A673 (cell line): ENCODE measurements at regions not wholly inside any gene's neighbourhood (a gene's known extent, or its start where the extent isn't known, plus 50 kb on each side); places are given as distances from the start of the nearest gene placed in this dataset.
A peak's percentile ranks its signal among the peaks of the same experiment; 100 is the strongest.

Experiments used
- BruUV-seq: library from RNA; stranded (reverse); fragments of 400-500 nt; replicated peaks from 2 replicates; lab custom pipeline; 2021; lab: Mats Ljungman, UMichigan
- CTCF ChIA-PET: fragments of 300-600 bp; sonication (Branson Sonifier 250); formaldehyde crosslinking; loops from one replicate; lab custom pipeline; 2022; ENCODE audit warnings: antibody characterized with exemption; lab: Charles Lee
- POLR2A ChIA-PET: fragments of 300-600 bp; sonication (Branson Sonifier 250); formaldehyde crosslinking; loops from one replicate; lab custom pipeline; 2022; ENCODE audit warnings: antibody characterized with exemption; ENCODE audit not compliant: low non-redundant PET; lab: Charles Lee
- DNase-seq: peaks from one replicate; pipeline ENCODE4 v3.0.0-alpha.2; 2015; ENCODE audit warnings: low spot score
- H3K27ac ChIP-seq: fragments of 200-600 bp; sonication (generic); 2 replicates; pipeline ENCODE4 v1.5.1; 2016; ENCODE audit warnings: mixed run types, low read depth, mild to moderate bottlenecking, mixed read lengths, antibody characterized with exemption, low read length; ENCODE audit not compliant: poor library complexity, severe bottlenecking
- H3K27me3 ChIP-seq: fragments of 200-600 bp; sonication (generic); replicated peaks from 2 replicates; pipeline ENCODE4 v1.6.1; 2017; ENCODE audit warnings: mixed run types, low read depth, mild to moderate bottlenecking, mixed read lengths, antibody characterized with exemption, low read length; ENCODE audit not compliant: insufficient read depth, poor library complexity
- H3K36me3 ChIP-seq: fragments of 200-600 bp; sonication (generic); 2 replicates; pipeline ENCODE4 v1.6.1; 2016; ENCODE audit warnings: mixed run types, mild to moderate bottlenecking, mixed read lengths, antibody characterized with exemption, low read length; ENCODE audit not compliant: insufficient read depth, poor library complexity, severe bottlenecking
- H3K4me1 ChIP-seq: fragments of 200-600 bp; sonication (generic); 2 replicates; pipeline ENCODE4 v1.6.1; 2017; ENCODE audit warnings: mixed run types, mild to moderate bottlenecking, mixed read lengths, antibody characterized with exemption, low read length; ENCODE audit not compliant: insufficient read depth, poor library complexity, severe bottlenecking
- H3K4me3 ChIP-seq: fragments of 200-600 bp; sonication (generic); 2 replicates; pipeline ENCODE4 v1.5.1; 2016; ENCODE audit warnings: low read depth, mixed run types, mild to moderate bottlenecking, mixed read lengths, low read length; ENCODE audit not compliant: poor library complexity, severe bottlenecking
- H3K9me3 ChIP-seq: fragments of 200-600 bp; sonication (generic); 2 replicates; pipeline ENCODE4 v1.6.1; 2016; ENCODE audit warnings: mixed run types, low read depth, mild to moderate bottlenecking, mixed read lengths, antibody characterized with exemption, low read length; ENCODE audit not compliant: poor library complexity, severe bottlenecking
- CTCF ChIP-seq: fragments of 300-800, 200-600 bp; sonication (generic); conservative IDR thresholded peaks from 2 replicates; pipeline ENCODE4 v1.5.1; 2017; ENCODE audit warnings: low read depth, mild to moderate bottlenecking, antibody characterized with exemption, low read length, moderate library complexity, mixed read lengths
- EZH2 ChIP-seq: fragments of 200-600 bp; sonication (generic); IDR thresholded peaks from 2 replicates; pipeline ENCODE4 v1.6.1; 2017; ENCODE audit warnings: borderline replicate concordance, low read depth, mild to moderate bottlenecking, mixed read lengths, antibody characterized with exemption, low read length; ENCODE audit not compliant: poor library complexity, severe bottlenecking
- intact Hi-C: fragments of 100-400 bp; cut with micrococcal nuclease; formaldehyde crosslinking; loops from one replicate; pipeline ENCODE4 v1.10.0; 2022; ENCODE audit not compliant: unreplicated experiment

GRCh38 chr12:90216815-90217214, 508.2 kb upstream of the ATP2B1 start:
- ChIA-PET POLR2A (no interaction called here), CTCF (no interaction called here)
- intact Hi-C loops, result no loop called here
- Histone ChIP-seq H3K4me3 (no peak overlapping the region), H3K9me3 (no peaks in the 10 kb centered on the region), H3K4me1 (peaks cover 6% of the 10 kb centered on the region), H3K36me3 (no peaks in the 10 kb centered on the region), H3K27me3 (no peaks in the 10 kb centered on the region), H3K27ac (no peak overlapping the region)
- TF ChIP-seq CTCF (no peak), EZH2 (no peak)
- no peak for DNase-seq
- no TSS peak for BruUV-seq

DNA sequence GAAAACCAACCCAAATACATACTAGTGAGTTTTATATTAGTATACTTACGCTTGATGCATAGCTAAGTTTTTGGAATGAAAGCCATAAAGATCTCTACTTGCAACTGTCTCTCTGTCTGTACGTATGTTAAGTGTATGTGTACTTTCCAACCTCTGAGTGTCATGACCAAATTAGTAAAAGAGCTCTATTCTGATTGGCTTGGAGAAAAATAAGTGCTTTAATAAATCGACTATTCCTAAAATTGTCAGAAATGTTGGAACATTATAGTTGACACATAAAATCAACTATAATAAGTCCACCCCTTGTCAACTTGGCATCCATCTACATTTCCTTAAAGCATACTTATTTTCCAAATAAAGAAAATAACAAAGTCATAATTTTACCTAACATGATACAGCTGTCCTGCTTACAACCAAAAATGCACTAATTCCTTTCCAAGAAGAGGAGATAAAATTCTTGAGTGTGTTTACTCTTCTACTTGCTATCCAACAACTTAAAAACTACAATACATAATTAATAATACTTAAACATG, 507.4 kb upstream of the ATP2B1 start:
- peaks cover 12% of the 10 kb centered on the region for H3K4me1 ChIP-seq
- no peak overlapping the region for H3K27ac ChIP-seq
- CTCF ChIA-PET, result no interaction called here
- no peaks in the 10 kb centered on the region for H3K27me3 ChIP-seq
- no peak overlapping the region for H3K4me3 ChIP-seq
- no peaks in the 10 kb centered on the region for H3K9me3 ChIP-seq
- DNase-seq, result no peak
- POLR2A ChIA-PET, result no interaction called here
- no peaks in the 10 kb centered on the region for H3K36me3 ChIP-seq
- BruUV-seq, result no TSS peak
- intact Hi-C loops, result no loop called here
- TF ChIP-seq EZH2, result no peak
- no peak for TF ChIP-seq CTCF

DNA sequence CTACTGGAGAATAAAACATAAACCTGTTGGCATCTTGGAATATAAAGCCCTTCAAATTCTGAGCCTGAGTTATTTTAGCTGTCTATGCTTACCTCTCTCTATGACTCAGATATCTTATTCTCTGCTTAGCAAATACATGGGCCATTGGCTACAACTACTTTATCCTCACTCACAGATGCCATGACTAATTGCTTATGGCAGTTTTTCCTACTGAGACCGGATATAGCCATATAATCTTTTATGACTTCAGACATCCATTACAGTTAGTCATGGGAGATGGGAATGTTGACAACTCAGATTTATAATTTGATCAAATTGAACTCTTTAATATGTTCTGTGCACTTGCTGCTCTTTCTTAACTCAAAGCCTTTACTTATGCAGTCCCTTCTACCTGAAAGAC, 502.4 kb upstream of the ATP2B1 start:
- intact Hi-C loops, result loop anchor here (5.0 kb wide), 1 partner anchor 109 kb away; no protein-coding TSS in a partner anchor
- no TSS peak for BruUV-seq
- Histone ChIP-seq H3K4me3 (no peak overlapping the region), H3K4me1 (peaks cover 20% of the 10 kb centered on the region), H3K36me3 (no peaks in the 10 kb centered on the region), H3K27ac (peak overlapping the region; percentile 51), H3K9me3 (peaks cover 14% of the 10 kb centered on the region), H3K27me3 (no peaks in the 10 kb centered on the region)
- peak; percentile 97 for DNase-seq
- no peak for TF ChIP-seq EZH2
- TF ChIP-seq CTCF, result no peak
- ChIA-PET CTCF (no interaction called here), POLR2A (no interaction called here)
